Activated CD4-positive, alpha-beta T cell treated with anti-CD3 and anti-CD28 coated beads, Interleukin-2, amount 10 ng/mL, durations not matched to agents 7 days and 5 days (primary cell): ENCODE measurements at regions not wholly inside any gene's neighbourhood (a gene's known extent, or its start where the extent isn't known, plus 50 kb on each side); places are given as distances from the start of the nearest gene placed in this dataset.

Experiments used
- CTCF ChIA-PET: fragments of 350-600 bp; sonication (Branson Sonifier 250); formaldehyde crosslinking; loops from one replicate; lab custom pipeline; 2021; ENCODE audit warnings: antibody characterized with exemption; lab: Charles Lee
- POLR2A ChIA-PET: fragments of 350-600 bp; sonication (Branson Sonifier 250); formaldehyde crosslinking; loops from one replicate; lab custom pipeline; 2021; ENCODE audit warnings: antibody characterized with exemption; lab: Charles Lee
- DNase-seq: peaks from one replicate; pipeline ENCODE4 v3.0.0-alpha.2; 2020
- H3K27ac Mint-ChIP-seq: one replicate; pipeline ENCODE4 v1.8.0; 2021; ENCODE audit warnings: mild to moderate bottlenecking, moderate library complexity, mixed read lengths
- H3K27me3 Mint-ChIP-seq: one replicate; pipeline ENCODE4 v1.8.0; 2021; ENCODE audit warnings: mixed read lengths
- H3K36me3 Mint-ChIP-seq: one replicate; pipeline ENCODE4 v1.8.0; 2021; ENCODE audit warnings: low read depth, mixed read lengths
- H3K4me1 Mint-ChIP-seq: one replicate; pipeline ENCODE4 v1.8.0; 2021; ENCODE audit warnings: mixed read lengths
- H3K4me3 Mint-ChIP-seq: one replicate; pipeline ENCODE4 v1.8.0; 2021; ENCODE audit warnings: mild to moderate bottlenecking, moderate library complexity, mixed read lengths
- H3K9me3 Mint-ChIP-seq: one replicate; pipeline ENCODE4 v1.8.0; 2021; ENCODE audit warnings: mixed read lengths

DNA sequence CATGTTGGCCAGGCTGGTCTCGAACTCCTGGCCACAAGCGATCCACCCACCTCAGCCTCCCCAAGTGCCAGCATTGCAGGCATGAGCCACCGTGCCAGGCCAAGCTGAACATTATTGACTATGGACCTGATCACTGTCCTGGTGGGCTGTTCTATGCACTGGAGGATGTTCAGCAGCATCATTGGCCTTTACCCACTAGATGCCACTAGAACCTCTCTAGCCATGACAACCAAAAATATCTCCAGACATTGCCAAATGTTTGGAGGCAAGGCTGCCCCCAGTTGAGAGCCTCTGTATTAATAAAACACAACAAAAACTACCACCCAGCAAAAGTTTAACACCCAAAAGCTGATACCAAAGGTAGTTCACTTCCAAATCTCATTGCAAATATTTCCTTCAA, 110.8 kb upstream of the SOD1 start:
- Mint-ChIP-seq H3K4me1 (peaks cover 12% of the 10 kb centered on the region), H3K27ac (no peak overlapping the region), H3K4me3 (no peak overlapping the region), H3K9me3 (no peaks in the 10 kb centered on the region), H3K27me3 (peaks cover 23% of the 10 kb centered on the region), H3K36me3 (peaks cover 4% of the 10 kb centered on the region)
- DNase-seq = no peak
- CTCF ChIA-PET = no interaction called here
- POLR2A ChIA-PET = no interaction called here

DNA sequence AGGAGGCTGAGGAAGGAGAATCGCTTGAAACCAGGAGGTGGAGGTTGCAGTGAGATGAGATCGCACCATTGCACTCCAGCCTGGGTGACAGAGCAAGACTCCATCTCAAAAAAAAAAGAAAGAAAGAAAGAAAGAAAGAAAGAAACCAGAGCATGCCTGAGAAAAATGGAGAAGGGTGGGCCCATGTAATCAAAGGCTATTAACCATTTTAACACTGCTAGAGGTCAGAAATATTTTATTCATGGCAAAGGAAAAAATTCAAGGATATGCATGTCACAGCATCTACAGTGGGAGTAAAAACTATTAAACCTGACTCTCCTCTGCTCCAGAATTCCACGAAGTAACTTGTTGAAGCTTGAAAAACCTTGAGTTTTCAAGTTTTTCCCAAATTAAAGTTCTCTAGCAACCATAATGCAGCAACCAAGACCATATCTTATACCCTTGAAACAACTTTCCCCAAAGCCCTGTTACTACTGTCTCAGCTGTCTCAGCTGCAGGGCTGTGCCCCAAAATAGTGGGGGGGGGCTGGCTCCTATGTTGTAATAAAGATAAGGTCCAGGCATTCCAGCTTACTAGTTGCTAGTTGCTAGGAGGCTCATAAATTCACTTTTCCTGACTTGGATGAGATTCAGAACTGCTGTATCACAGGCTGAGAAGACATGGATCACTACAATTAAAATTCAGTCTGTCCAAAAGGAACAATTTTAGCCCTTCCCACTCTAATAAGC, 112.9 kb upstream of the SOD1 start:
- no peak overlapping the region for H3K4me3 Mint-ChIP-seq
- H3K9me3 Mint-ChIP-seq = no peaks in the 10 kb centered on the region
- H3K27me3 Mint-ChIP-seq = peaks cover 14% of the 10 kb centered on the region
- no peaks in the 10 kb centered on the region for H3K36me3 Mint-ChIP-seq
- no peak for DNase-seq
- H3K4me1 Mint-ChIP-seq = no peaks in the 10 kb centered on the region
- ChIA-PET POLR2A (no interaction called here), CTCF (no interaction called here)
- H3K27ac Mint-ChIP-seq = no peak overlapping the region

DNA sequence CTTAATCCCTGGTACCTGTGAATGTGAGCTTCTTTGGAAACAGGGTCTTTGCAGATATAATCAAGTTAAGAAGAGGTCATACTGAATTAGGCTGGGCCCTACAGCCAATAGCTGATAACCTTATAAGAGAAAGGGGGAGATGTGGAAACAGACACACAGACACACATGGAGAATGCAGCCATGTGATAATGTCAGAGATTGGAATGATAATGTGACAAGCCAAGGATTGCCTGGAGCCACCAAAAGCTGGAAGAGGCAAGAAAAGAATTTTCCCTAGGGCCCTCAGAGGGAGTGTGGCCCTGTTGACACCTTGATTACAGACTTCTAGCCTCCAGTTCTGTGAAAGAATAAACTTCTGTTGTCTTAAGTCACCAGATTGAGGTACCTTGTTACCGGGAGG, 114.5 kb upstream of the SOD1 start:
- Mint-ChIP-seq H3K36me3 (no peaks in the 10 kb centered on the region), H3K4me1 (no peaks in the 10 kb centered on the region), H3K27ac (no peak overlapping the region), H3K4me3 (no peak overlapping the region), H3K27me3 (peaks cover 8% of the 10 kb centered on the region), H3K9me3 (no peaks in the 10 kb centered on the region)
- no peak for DNase-seq
- POLR2A ChIA-PET = no interaction called here
- CTCF ChIA-PET = interaction anchor here (0.6 to 1.2 kb wide), 2 partner anchors 10 to 24 kb away, joined by 3 to 4 read pairs; no protein-coding TSS in a partner anchor

DNA sequence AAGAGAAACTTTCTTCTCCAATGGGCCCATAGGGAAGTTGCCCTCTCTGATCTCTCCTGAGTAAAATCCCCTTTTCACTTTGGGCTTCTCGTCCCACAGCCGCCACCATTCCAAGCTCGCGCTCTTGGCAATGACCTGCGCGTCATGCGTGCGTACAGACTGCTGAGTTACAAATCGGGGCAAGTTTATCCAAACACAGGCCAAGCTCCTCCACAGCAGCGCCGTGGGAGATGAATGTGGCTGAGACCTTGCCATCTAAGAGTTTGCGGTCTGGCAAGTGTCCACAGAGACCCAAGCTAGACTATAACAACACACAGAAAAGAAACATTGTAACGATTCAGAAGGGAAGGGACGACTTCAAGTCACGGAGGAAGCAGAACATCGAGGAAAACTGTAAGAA, 116.3 kb upstream of the SOD1 start:
- Mint-ChIP-seq H3K27ac (no peak overlapping the region), H3K36me3 (no peaks in the 10 kb centered on the region), H3K4me1 (no peaks in the 10 kb centered on the region), H3K27me3 (peaks cover 7% of the 10 kb centered on the region), H3K9me3 (no peaks in the 10 kb centered on the region), H3K4me3 (no peak overlapping the region)
- ChIA-PET POLR2A (no interaction called here), CTCF (no interaction called here)
- DNase-seq = no peak

DNA sequence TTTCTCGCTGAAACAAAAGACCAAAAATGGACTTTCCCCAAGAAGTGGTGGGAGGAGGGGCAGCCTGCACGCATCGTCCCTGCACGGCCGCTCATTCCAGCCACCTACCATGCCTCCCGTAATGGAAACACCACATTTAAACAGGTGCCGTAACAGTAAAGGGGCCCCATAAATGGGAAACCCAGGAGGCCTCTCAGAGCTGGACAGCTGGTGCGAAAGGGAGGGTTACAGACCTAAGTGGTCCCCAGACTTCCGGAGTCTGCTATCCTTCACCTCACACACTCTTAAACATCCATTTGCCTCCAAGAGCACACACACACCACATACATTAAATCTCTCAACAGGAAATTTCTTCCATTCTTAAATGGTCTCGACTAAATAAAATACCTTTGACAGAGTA, 120.7 kb upstream of the SOD1 start:
- no peak overlapping the region for H3K27ac Mint-ChIP-seq
- no peaks in the 10 kb centered on the region for H3K4me1 Mint-ChIP-seq
- ChIA-PET CTCF (no interaction called here), POLR2A (no interaction called here)
- DNase-seq = no peak
- no peak overlapping the region for H3K4me3 Mint-ChIP-seq
- no peaks in the 10 kb centered on the region for H3K9me3 Mint-ChIP-seq
- no peaks in the 10 kb centered on the region for H3K36me3 Mint-ChIP-seq
- no peaks in the 10 kb centered on the region for H3K27me3 Mint-ChIP-seq

DNA sequence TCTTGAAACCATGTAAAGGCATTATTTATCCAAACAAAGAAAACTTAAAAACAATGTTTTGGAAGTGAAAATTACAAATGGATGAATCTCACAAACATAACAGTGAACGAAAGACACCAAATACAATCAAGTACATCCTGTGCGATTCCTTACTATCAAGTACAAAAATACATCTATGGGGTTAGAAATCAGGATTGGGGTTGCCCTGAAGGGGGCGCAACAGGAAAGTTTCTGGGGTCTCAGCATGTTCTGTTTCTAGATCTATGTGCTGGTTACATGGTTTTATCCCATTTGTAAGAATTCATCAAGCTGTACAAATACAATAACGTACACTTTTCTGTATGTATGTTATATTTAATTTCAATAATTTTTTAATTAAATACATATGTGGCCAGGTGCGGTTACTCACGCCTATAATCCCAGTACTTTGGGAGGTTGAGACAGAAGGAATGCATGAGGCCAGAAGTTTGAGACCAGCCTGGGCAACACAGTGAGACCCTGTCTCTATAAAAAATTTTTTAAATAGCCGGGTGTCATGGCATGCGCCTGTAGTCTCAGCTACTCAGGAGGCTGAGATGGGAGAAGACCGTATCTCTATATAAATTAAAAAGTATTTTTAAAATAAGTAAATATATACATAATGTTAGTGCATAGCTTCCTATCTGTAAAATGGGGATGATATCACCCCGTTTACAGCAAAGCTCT, 121.5 kb upstream of the SOD1 start:
- Mint-ChIP-seq H3K36me3 (no peaks in the 10 kb centered on the region), H3K9me3 (no peaks in the 10 kb centered on the region), H3K4me3 (no peak overlapping the region), H3K4me1 (no peaks in the 10 kb centered on the region), H3K27ac (no peak overlapping the region), H3K27me3 (no peaks in the 10 kb centered on the region)
- DNase-seq = peak; percentile 8
- CTCF ChIA-PET = no interaction called here
- POLR2A ChIA-PET = no interaction called here

DNA sequence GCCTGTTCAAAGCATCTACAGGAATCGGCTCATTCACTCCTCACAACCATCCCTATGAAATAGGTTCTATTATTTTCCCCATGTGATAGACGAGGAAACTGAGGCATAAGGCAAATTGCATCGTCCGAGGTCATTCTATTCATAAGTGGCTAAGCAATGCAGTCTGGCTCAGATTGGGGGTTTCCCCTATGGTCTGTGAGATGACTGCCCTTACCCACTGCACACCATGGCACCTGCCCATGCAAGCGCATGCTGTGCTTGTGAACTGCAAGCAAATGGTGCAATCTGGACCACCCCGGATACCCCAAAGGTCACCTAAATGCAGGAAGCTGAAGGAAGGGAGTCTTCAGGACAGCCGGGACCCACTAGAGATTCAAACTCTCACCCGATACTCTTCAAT, 123.4 kb upstream of the SOD1 start:
- Mint-ChIP-seq H3K4me1 (no peaks in the 10 kb centered on the region), H3K9me3 (no peaks in the 10 kb centered on the region), H3K27me3 (no peaks in the 10 kb centered on the region), H3K4me3 (no peak overlapping the region), H3K27ac (no peak overlapping the region), H3K36me3 (peaks cover 2% of the 10 kb centered on the region)
- ChIA-PET POLR2A (no interaction called here), CTCF (interaction anchor here (0.6 kb wide), 1 partner anchor 203 kb away, joined by 3 read pairs; no protein-coding TSS in a partner anchor)
- no peak for DNase-seq

DNA sequence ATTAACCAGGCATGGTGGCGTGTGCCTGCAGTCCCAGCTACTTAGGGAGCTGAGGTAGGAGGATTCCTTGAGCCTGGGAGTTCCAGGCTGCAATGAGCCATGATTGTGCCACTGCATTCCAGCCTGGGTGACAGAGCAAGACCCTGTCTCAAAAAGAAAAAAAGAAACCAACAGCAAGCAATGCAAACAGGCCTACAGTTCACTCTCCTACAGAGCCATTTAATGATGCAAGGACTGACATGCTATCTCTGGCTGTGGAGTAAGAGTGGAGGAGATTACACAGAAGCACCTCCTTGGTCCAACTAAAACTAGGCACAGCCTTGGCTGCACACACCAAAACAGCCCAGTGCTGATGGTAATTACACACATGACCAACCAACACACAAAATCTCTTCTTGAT, 127.5 kb upstream of the SOD1 start:
- no peak for DNase-seq
- no peak overlapping the region for H3K4me3 Mint-ChIP-seq
- CTCF ChIA-PET = no interaction called here
- H3K4me1 Mint-ChIP-seq = peaks cover 19% of the 10 kb centered on the region
- POLR2A ChIA-PET = no interaction called here
- peaks cover 2% of the 10 kb centered on the region for H3K36me3 Mint-ChIP-seq
- H3K27me3 Mint-ChIP-seq = no peaks in the 10 kb centered on the region
- H3K9me3 Mint-ChIP-seq = no peaks in the 10 kb centered on the region
- no peak overlapping the region for H3K27ac Mint-ChIP-seq

DNA sequence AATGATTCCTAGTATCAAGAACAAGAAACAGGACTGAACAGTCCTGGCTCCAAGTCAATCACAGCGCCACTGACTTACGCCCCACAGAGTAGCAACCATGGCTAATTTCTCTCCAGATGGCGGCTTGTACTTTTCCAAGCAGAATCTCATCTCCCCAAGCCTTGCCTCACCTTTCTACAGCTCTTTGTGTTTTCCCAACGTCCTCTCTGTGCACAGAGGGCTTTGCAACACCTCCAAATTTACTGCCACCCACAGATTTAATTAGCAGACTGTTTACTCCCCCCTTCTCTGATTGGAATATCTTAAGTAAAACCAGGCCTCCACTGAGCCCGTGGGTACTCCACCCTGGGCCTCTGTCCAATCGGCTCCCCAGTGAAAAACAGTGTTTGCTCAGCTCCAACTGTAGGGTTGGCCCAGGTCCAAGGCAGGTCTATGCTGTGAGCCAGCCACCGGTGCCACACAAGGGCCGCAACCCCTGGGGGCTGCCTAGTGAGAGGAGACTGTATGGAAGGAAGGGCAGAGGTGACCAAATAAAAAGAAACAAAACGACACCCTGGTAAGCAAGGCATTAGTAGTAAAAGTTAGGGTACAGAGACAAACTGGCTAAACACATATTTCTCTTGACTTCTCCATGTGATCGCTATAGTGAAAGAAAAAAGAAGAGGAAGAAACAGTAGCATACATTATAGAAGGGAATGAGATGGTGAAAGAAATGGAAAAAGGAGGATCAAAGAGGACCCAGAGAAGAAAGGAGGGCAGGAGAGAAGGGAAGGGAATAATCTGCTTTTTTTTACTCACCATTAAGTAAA, 128.4 kb upstream of the SOD1 start:
- Mint-ChIP-seq H3K4me3 (no peak overlapping the region), H3K27ac (no peak overlapping the region), H3K9me3 (no peaks in the 10 kb centered on the region), H3K36me3 (peaks cover 2% of the 10 kb centered on the region), H3K27me3 (no peaks in the 10 kb centered on the region), H3K4me1 (peaks cover 19% of the 10 kb centered on the region)
- ChIA-PET POLR2A (no interaction called here), CTCF (no interaction called here)
- DNase-seq = no peak

DNA sequence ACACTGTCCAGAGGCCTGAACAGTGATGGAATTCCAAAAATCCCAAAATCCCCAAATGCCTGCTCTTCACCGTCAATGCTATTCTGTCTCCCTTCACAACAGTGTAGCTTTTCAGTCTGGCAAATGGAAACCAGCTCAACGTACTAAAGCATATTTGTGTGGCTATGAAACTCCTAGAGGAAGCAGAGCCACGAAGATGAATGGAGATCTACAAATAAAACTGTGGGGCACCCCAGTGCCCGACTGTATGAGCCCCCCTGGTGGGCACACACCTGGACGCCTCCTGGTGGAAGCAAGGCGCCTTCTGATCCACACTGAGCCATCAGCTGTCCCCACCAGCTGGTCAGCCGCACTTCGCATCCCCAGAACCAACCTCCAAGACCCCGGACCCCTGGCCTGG, 129.1 kb upstream of the SOD1 start:
- no peak overlapping the region for H3K27ac Mint-ChIP-seq
- H3K36me3 Mint-ChIP-seq = peaks cover 2% of the 10 kb centered on the region
- H3K4me3 Mint-ChIP-seq = no peak overlapping the region
- H3K9me3 Mint-ChIP-seq = no peaks in the 10 kb centered on the region
- CTCF ChIA-PET = no interaction called here
- POLR2A ChIA-PET = no interaction called here
- no peaks in the 10 kb centered on the region for H3K27me3 Mint-ChIP-seq
- no peak for DNase-seq
- H3K4me1 Mint-ChIP-seq = peaks cover 19% of the 10 kb centered on the region

DNA sequence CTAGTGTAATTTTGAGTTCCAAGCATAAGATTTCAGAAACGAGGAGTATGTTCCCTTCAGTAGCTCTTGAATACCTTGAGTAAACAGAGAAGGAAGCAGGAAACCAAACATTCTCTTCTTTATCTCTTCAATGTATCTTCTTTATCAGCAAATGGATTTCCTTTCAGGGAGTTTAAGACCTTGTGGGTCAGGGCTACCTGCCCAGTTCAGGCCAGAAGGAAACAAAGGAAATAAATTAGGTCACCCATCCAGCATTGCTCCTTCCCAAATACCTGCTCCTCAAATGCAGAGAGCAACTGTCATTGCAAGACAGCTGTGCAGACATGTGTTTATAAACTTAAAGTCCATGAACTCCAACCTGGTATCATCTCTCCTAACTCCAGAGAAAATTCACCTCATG, 130.1 kb upstream of the SOD1 start:
- Mint-ChIP-seq H3K27me3 (no peaks in the 10 kb centered on the region), H3K4me3 (no peak overlapping the region), H3K27ac (no peak overlapping the region), H3K36me3 (peaks cover 2% of the 10 kb centered on the region), H3K9me3 (no peaks in the 10 kb centered on the region), H3K4me1 (peaks cover 19% of the 10 kb centered on the region)
- POLR2A ChIA-PET = no interaction called here
- DNase-seq = no peak
- CTCF ChIA-PET = interaction anchor here (0.6 kb wide), 1 partner anchor 281 kb away, joined by 6 read pairs; no protein-coding TSS in a partner anchor

DNA sequence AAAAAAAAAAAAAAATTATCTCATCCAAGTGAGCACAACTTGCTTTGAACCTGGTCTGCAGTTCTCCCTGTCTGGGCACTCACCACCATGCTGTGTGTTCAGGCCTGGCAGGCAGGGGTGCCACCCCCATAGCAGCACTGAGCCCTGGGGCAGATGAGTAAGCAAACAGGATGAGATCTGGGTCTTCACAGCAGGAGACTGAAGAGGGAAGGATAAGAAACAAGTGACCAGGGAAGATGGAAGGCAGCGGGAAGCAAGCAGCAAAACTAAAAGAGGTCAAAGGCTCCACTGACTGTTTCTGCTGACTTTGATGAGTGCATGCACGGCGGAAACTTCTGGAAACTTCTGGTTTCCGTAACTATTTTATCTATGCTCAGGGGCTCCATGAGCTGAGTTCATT, 133.5 kb upstream of the SOD1 start:
- DNase-seq = no peak
- CTCF ChIA-PET = interaction anchor here (0.6 kb wide), 1 partner anchor 22 kb away, joined by 3 read pairs; no protein-coding TSS in a partner anchor
- peaks cover 19% of the 10 kb centered on the region for H3K4me1 Mint-ChIP-seq
- H3K9me3 Mint-ChIP-seq = no peaks in the 10 kb centered on the region
- no peak overlapping the region for H3K4me3 Mint-ChIP-seq
- no peak overlapping the region for H3K27ac Mint-ChIP-seq
- no peaks in the 10 kb centered on the region for H3K36me3 Mint-ChIP-seq
- POLR2A ChIA-PET = no interaction called here
- H3K27me3 Mint-ChIP-seq = no peaks in the 10 kb centered on the region

DNA sequence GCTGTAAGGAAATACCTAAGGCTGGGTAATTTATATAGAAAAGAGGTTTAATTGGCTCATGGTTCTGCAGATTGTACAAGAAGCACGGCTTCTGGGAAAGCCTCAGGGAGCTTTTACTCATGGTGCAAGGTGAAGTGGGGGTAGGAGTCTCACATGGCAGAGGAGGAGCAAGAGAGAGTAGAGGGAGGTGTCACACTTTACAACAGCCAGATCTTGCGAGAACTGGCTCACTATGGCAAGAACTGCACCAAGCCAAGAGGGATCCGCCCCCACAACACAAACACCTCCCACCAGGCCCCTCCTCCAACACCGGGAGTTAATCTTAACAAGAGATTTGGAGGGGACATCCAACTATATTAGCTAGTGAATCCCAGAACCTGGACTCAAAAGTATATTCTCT, 135.4 kb upstream of the SOD1 start:
- POLR2A ChIA-PET = no interaction called here
- CTCF ChIA-PET = interaction anchor here (1.8 kb wide), 1 partner anchor 11 kb away, joined by 5 read pairs; no protein-coding TSS in a partner anchor
- no peak overlapping the region for H3K4me3 Mint-ChIP-seq
- DNase-seq = no peak
- peaks cover 2% of the 10 kb centered on the region for H3K27me3 Mint-ChIP-seq
- no peaks in the 10 kb centered on the region for H3K36me3 Mint-ChIP-seq
- peaks cover 7% of the 10 kb centered on the region for H3K4me1 Mint-ChIP-seq
- H3K27ac Mint-ChIP-seq = no peak overlapping the region
- no peaks in the 10 kb centered on the region for H3K9me3 Mint-ChIP-seq
